ENCODE measurements at regions not wholly inside any gene's neighbourhood (a gene's known extent, or its start where the extent isn't known, plus 50 kb on each side); places are given as distances from the start of the nearest gene placed in this dataset.

DNA sequence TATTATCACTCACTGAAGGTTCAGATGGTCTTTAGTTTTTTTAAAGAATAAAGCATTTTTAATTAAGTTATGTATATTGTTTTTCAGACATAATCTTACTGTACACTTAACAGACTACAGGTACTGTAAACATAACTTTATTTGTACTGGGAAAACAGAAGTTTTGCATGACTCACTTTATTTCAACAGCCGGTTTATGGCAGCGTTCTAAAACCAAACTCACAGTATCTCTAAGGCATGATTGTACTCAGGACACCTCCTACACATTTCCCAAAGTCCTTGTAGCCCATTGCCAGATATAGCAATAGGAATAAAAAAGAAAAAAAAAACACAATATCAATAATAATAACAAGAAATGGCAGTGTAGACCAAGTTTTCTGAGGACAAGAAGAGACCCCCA lies 1341.4 kb downstream of the FSCB start:
- H3K18ac ChIP-seq (ENCODE audit: low read length) = no peak overlapping the region
- no peak overlapping the region for H2BK120ac ChIP-seq (ENCODE audit: insufficient read depth, low read length, poor library complexity)
- H3K23ac ChIP-seq (ENCODE audit: low read length) = no peak overlapping the region
- H3K79me2 ChIP-seq (ENCODE audit: control insufficient read depth, insufficient read depth, low read length, poor library complexity) = no peaks in the 10 kb centered on the region
- H4K12ac ChIP-seq (ENCODE audit: low read depth, low read length) = no peak overlapping the region
- no peak overlapping the region for H3K4me2 ChIP-seq (ENCODE audit: low read length)
- no peak overlapping the region for H2BK12ac ChIP-seq (ENCODE audit: low read length)
- no peak overlapping the region for H3K14ac ChIP-seq (ENCODE audit: low read length)
- H2AFZ ChIP-seq (ENCODE audit: insufficient read depth, low read length, poor library complexity) = no peak overlapping the region
- no peaks in the 10 kb centered on the region for H3K27me3 ChIP-seq (ENCODE audit: insufficient read depth, low read length)
- no peak overlapping the region for H4K91ac ChIP-seq (ENCODE audit: low read depth, low read length)
- no peaks in the 10 kb centered on the region for H3K36me3 ChIP-seq (ENCODE audit: control insufficient read depth in 1 of 2, insufficient read depth in 2 of 2, low read length in 2 of 2)
- no peaks in the 10 kb centered on the region for H3K4me1 ChIP-seq (ENCODE audit: control insufficient read depth in 1 of 2, insufficient read depth in 2 of 2, low read length in 2 of 2)
- no peak overlapping the region for H3K9ac ChIP-seq (ENCODE audit: low read length)
- no CpG with 5 or more reads among the region's 2 CpGs for WGBS (ENCODE audit: extremely low coverage, insufficient coverage, insufficient read length)
- H3K79me1 ChIP-seq (ENCODE audit: low read length) = no peaks in the 10 kb centered on the region
- no peak overlapping the region for H4K8ac ChIP-seq (ENCODE audit: low read depth, low read length)
- no peak overlapping the region for H2AK5ac ChIP-seq (ENCODE audit: low read length)
- no peak overlapping the region for H3K27ac ChIP-seq (ENCODE audit: low read depth, low read length)
- no peak overlapping the region for H3K4ac ChIP-seq (ENCODE audit: low read depth, low read length)
- H3K4me3 ChIP-seq (ENCODE audit: low read depth, low read length) = no peak overlapping the region
- no peak for DNase-seq
- no peak overlapping the region for H2BK5ac ChIP-seq (ENCODE audit: low read depth, low read length, poor library complexity)
- no peaks in the 10 kb centered on the region for H3K9me3 ChIP-seq (ENCODE audit: insufficient read depth, low read depth, low read length)

DNA sequence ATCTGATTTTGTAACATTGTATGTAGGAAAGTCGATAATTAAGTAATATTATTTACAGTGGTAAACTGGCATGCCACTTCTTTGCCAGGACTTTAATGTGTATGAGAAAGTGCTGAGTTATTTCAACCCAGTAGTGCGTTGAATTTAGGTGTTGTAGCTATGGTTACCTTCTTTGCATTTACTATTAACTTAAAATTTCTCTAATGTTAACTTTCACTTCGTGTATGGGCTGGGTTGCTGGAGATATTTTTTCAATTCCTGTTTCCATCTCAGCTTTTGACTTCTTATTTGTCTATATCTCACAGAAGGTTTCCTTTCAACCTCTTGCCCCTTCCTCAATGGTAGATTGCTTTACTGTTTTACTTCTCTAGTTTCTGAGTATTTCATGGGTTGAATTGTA lies 1345.6 kb downstream of the FSCB start:
- no peaks in the 10 kb centered on the region for H3K9me3 ChIP-seq (ENCODE audit: insufficient read depth, low read depth, low read length)
- no peak overlapping the region for H2AFZ ChIP-seq (ENCODE audit: insufficient read depth, low read length, poor library complexity)
- no peak overlapping the region for H3K4me3 ChIP-seq (ENCODE audit: low read depth, low read length)
- no peak overlapping the region for H3K4ac ChIP-seq (ENCODE audit: low read depth, low read length)
- H3K36me3 ChIP-seq (ENCODE audit: control insufficient read depth in 1 of 2, insufficient read depth in 2 of 2, low read length in 2 of 2) = no peaks in the 10 kb centered on the region
- no peak overlapping the region for H3K4me2 ChIP-seq (ENCODE audit: low read length)
- H3K79me2 ChIP-seq (ENCODE audit: control insufficient read depth, insufficient read depth, low read length, poor library complexity) = no peaks in the 10 kb centered on the region
- WGBS (ENCODE audit: extremely low coverage, insufficient coverage, insufficient read length) = no CpG with 5 or more reads among the region's 3 CpGs
- DNase-seq = no peak
- no peaks in the 10 kb centered on the region for H3K27me3 ChIP-seq (ENCODE audit: insufficient read depth, low read length)
- H3K23ac ChIP-seq (ENCODE audit: low read length) = no peak overlapping the region
- H2BK5ac ChIP-seq (ENCODE audit: low read depth, low read length, poor library complexity) = no peak overlapping the region
- no peaks in the 10 kb centered on the region for H3K79me1 ChIP-seq (ENCODE audit: low read length)
- no peak overlapping the region for H4K12ac ChIP-seq (ENCODE audit: low read depth, low read length)
- H2BK120ac ChIP-seq (ENCODE audit: insufficient read depth, low read length, poor library complexity) = no peak overlapping the region
- no peak overlapping the region for H3K14ac ChIP-seq (ENCODE audit: low read length)
- no peak overlapping the region for H4K8ac ChIP-seq (ENCODE audit: low read depth, low read length)
- H3K9ac ChIP-seq (ENCODE audit: low read length) = no peak overlapping the region
- no peak overlapping the region for H3K18ac ChIP-seq (ENCODE audit: low read length)
- no peak overlapping the region for H4K91ac ChIP-seq (ENCODE audit: low read depth, low read length)
- no peak overlapping the region for H2BK12ac ChIP-seq (ENCODE audit: low read length)
- H2AK5ac ChIP-seq (ENCODE audit: low read length) = no peak overlapping the region
- H3K27ac ChIP-seq (ENCODE audit: low read depth, low read length) = no peak overlapping the region
- H3K4me1 ChIP-seq (ENCODE audit: control insufficient read depth in 1 of 2, insufficient read depth in 2 of 2, low read length in 2 of 2) = no peaks in the 10 kb centered on the region

DNA sequence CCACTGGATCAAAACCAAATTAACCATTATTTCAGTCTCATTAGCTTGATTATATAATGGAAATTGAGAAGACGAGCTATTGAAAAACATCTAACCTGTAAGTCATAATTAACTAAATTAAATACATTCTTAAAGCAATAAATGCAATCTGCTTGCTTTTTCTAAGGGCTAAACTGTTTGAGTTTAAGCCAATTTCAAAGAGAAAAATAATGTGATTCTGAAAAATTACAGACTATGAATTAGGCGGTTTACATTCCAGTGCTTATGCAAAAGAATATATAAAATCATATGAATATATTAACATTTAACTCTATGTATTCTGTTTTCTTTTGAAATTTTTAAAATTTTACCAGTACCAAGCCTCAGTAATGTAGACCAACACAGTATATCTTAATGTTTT lies 1349.4 kb downstream of the FSCB start:
- H3K4me2 ChIP-seq (ENCODE audit: low read length) = no peak overlapping the region
- DNase-seq = no peak
- no peaks in the 10 kb centered on the region for H3K79me1 ChIP-seq (ENCODE audit: low read length)
- no peak overlapping the region for H4K12ac ChIP-seq (ENCODE audit: low read depth, low read length)
- no peak overlapping the region for H2BK120ac ChIP-seq (ENCODE audit: insufficient read depth, low read length, poor library complexity)
- no peak overlapping the region for H3K27ac ChIP-seq (ENCODE audit: low read depth, low read length)
- no peak overlapping the region for H4K91ac ChIP-seq (ENCODE audit: low read depth, low read length)
- no peaks in the 10 kb centered on the region for H3K4me1 ChIP-seq (ENCODE audit: control insufficient read depth in 1 of 2, insufficient read depth in 2 of 2, low read length in 2 of 2)
- H3K9ac ChIP-seq (ENCODE audit: low read length) = no peak overlapping the region
- H2BK12ac ChIP-seq (ENCODE audit: low read length) = no peak overlapping the region
- H2BK5ac ChIP-seq (ENCODE audit: low read depth, low read length, poor library complexity) = no peak overlapping the region
- H3K4me3 ChIP-seq (ENCODE audit: low read depth, low read length) = no peak overlapping the region
- no peaks in the 10 kb centered on the region for H3K9me3 ChIP-seq (ENCODE audit: insufficient read depth, low read depth, low read length)
- no peaks in the 10 kb centered on the region for H3K36me3 ChIP-seq (ENCODE audit: control insufficient read depth in 1 of 2, insufficient read depth in 2 of 2, low read length in 2 of 2)
- H3K14ac ChIP-seq (ENCODE audit: low read length) = no peak overlapping the region
- no peak overlapping the region for H2AFZ ChIP-seq (ENCODE audit: insufficient read depth, low read length, poor library complexity)
- no peak overlapping the region for H2AK5ac ChIP-seq (ENCODE audit: low read length)
- H3K4ac ChIP-seq (ENCODE audit: low read depth, low read length) = no peak overlapping the region
- no peak overlapping the region for H3K23ac ChIP-seq (ENCODE audit: low read length)
- H3K27me3 ChIP-seq (ENCODE audit: insufficient read depth, low read length) = no peaks in the 10 kb centered on the region
- WGBS (ENCODE audit: extremely low coverage, insufficient coverage, insufficient read length) = no CpG with 5 or more reads among the region's 2 CpGs
- no peak overlapping the region for H4K8ac ChIP-seq (ENCODE audit: low read depth, low read length)
- no peaks in the 10 kb centered on the region for H3K79me2 ChIP-seq (ENCODE audit: control insufficient read depth, insufficient read depth, low read length, poor library complexity)
- no peak overlapping the region for H3K18ac ChIP-seq (ENCODE audit: low read length)

DNA sequence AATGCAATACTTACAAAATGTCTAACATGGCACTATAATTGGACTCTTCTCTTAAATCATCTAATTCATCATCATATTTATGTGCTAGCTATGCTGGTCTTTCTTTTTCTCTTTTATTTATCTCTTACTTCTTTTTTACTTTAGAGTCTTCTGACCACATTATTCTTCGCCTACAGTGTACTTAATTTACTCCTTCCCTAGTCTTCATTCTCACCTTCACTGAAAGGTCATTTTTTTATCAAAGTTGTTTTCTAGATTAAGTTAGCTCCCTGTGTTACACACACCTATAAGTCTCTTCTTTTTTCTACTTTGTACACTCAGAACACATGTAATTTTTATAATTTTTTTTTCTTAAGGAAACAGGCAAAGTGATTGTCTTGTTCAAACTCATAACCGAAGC lies 1351.2 kb downstream of the FSCB start:
- Histone ChIP-seq H3K79me2 (ENCODE audit: control insufficient read depth, insufficient read depth, low read length, poor library complexity) (no peaks in the 10 kb centered on the region), H3K36me3 (ENCODE audit: control insufficient read depth in 1 of 2, insufficient read depth in 2 of 2, low read length in 2 of 2) (no peaks in the 10 kb centered on the region), H2AFZ (ENCODE audit: insufficient read depth, low read length, poor library complexity) (no peak overlapping the region), H3K9ac (ENCODE audit: low read length) (no peak overlapping the region), H3K4me2 (ENCODE audit: low read length) (no peak overlapping the region), H3K4me1 (ENCODE audit: control insufficient read depth in 1 of 2, insufficient read depth in 2 of 2, low read length in 2 of 2) (no peaks in the 10 kb centered on the region), H3K27me3 (ENCODE audit: insufficient read depth, low read length) (no peaks in the 10 kb centered on the region), H3K14ac (ENCODE audit: low read length) (no peak overlapping the region), H3K4ac (ENCODE audit: low read depth, low read length) (no peak overlapping the region), H2AK5ac (ENCODE audit: low read length) (no peak overlapping the region), H2BK120ac (ENCODE audit: insufficient read depth, low read length, poor library complexity) (no peak overlapping the region), H3K4me3 (ENCODE audit: low read depth, low read length) (no peak overlapping the region), H4K12ac (ENCODE audit: low read depth, low read length) (no peak overlapping the region), H2BK5ac (ENCODE audit: low read depth, low read length, poor library complexity) (no peak overlapping the region), H3K23ac (ENCODE audit: low read length) (no peak overlapping the region), H2BK12ac (ENCODE audit: low read length) (no peak overlapping the region), H4K8ac (ENCODE audit: low read depth, low read length) (no peak overlapping the region), H3K18ac (ENCODE audit: low read length) (no peak overlapping the region), H3K9me3 (ENCODE audit: insufficient read depth, low read depth, low read length) (no peaks in the 10 kb centered on the region), H3K79me1 (ENCODE audit: low read length) (no peaks in the 10 kb centered on the region), H3K27ac (ENCODE audit: low read depth, low read length) (no peak overlapping the region), H4K91ac (ENCODE audit: low read depth, low read length) (no peak overlapping the region)
- DNase-seq = no peak
- WGBS (ENCODE audit: extremely low coverage, insufficient coverage, insufficient read length) = no CpG with 5 or more reads among the region's 2 CpGs
